OCI-M1 (cell line): ENCODE measurements at regions not wholly inside any gene's neighbourhood (a gene's known extent, or its start where the extent isn't known, plus 50 kb on each side); places are given as distances from the start of the nearest gene placed in this dataset.

Experiments used
- DNase-seq: peaks from one replicate; lab custom pipeline; 2025; lab: John Stamatoyannopoulos, UW

DNA sequence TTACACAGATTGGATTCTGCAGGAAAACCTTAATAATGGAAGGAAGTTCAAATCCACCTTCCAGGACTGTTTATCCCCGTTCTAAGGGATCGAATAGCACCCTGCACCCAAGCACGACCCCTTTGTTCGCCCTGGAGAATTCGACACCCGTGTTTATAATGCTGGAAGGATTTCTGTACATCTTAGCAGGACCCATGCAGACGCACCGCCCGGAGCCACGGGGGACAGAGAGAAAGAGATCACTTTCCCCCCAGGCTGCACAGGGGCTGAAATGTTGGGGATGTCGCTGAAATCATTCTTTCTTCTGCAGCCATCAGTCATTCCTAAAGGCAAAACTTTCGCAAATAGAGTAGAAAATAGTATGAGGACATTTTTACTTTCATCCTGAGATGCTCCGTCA, 238.7 kb upstream of the SALL3 start:
- DNase-seq, result no peak

GRCh38 chr18:78741381-78742217, 238.0 kb upstream of the SALL3 start:
- DNase-seq, result no peak

DNA sequence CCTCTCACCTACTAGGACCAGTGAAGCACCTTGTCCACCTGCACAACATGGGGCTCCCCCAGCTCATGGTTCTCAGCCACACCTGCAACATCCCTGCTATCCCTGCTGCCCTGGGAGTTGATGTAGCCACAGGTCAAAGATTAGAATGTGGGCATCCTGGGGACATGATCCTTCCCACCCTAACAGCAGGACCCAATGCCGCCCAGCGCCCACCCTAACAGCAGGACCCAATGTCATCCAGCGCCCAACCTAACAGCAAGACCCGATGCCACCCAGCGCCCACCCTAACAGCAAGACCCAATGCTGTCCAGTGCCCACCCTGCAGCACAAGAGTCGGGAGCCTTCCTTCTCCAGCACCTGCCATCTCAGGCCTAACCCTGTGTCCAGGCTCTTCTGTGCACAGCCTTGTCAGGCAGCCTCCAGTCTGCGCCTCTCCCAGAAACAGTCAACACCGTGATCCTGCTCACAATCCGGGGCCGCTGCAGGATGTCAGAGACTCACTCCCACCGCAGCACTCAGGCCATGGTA, 237.3 kb upstream of the SALL3 start:
- DNase-seq, result no peak

DNA sequence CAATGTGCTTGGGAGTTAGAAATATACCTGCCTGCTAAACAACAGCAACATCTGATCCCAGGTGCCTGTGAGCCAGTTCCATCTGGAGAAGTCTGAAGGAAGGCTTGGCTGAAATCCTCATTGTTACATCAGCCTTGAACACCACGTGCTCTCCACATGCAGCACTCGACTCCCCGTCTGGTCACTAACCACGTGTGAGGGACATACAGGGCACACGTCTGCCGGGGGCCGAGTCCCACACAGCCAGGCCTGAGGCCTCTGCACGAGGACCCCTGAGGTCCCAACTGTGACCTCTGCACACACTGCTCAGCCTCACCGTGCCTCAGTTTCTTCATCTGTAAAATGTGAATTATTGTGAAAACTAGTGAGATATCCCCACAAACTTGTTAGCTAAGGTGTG, 236.5 kb upstream of the SALL3 start:
- DNase-seq, result no peak

DNA sequence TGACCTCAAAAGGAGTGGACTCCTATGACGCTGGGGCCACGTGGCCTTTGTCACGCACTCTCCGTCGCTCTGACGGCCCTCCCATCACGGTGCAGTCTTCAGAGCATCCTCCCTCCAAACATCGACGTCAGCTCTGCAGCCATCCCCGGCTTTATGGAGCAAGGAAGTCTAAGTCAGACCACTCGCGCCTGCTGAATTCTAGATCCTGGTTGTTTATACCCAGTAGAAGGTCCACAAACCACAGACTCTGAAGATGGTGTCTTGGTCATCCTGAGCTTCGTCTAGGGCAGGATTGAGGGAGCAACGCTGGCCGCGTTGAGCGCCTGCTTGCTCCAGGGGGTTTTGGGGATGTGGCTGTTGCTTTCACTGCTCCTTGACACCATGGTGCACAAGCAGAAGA, 228.0 kb upstream of the SALL3 start:
- DNase-seq, result no peak

- no peak for DNase-seq
Observed at GRCh38 chr18:78753240-78753639, 226.4 kb upstream of the SALL3 start.

DNA sequence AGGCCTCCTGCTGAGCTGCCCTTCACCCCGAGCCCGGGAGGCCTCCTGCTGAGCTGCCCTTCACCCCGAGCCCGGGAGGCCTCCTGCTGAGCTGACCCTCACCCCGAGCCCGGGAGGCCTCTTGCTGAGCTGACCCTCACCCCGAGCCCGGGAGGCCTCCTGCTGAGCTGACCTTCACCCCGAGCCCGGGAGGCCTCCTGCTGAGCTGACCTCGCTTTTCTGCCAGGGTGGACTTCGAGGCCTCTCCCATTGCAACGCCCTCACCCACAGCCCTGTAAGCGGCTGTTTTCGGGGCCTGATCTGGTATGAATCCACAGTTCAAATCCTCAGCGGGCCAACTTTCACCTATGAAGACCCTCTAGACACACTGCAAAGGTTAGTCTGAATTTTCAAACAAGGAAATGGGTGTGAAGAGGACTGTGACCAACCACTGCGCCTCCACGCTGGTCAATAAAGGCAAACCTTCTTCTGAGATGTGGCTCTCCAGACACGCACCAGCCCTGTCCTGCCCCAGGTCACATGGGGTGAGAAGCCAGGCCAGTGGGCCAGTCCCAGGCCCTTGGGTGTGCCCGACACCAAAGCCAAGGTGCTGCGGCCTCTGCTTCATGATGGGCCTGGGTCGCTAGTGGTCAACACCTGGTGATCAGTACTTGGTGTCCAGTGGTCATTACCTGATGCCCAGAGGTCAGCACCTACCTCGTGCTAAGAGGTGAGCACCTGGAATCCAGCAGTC, 225.1 kb upstream of the SALL3 start:
- DNase-seq, result no peak

DNA sequence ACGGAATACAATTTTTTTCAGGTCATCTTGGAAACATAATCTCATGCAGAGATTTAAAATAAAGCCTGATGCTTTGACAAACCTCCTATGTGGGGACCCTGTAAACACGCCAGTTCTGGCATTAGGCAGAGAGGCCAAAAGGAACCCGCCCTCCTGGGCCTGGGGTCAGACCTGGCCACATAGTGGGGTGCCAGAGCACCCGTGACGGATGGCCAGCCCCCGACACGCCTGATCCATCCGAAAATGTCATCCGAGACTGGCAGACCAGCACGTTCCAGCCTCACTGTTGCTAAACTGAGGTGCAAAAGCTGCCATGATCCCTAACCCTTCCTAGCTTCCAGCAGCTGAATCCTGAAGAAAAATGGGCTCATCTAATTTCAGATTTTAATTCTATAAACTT, 222.6 kb upstream of the SALL3 start:
- DNase-seq, result no peak

DNA sequence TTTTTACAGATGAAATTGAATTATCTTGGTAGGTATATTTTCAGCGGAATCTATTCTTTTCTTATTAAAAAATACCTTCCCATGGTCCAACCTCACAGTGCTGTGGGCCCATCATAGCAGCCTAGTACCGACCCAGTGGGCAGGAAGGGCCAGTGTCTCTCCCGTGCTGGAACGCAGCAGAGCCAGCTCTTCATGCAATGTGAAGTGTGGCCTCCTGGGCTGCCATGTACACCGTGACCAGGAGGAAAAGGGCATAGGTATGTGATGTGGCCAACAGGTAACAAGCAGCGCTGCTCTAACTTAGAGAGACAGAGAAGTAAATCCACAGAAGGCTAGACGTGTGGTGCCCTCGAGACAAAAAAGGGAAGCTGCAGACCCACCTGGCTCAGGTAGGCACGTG, 221.1 kb upstream of the SALL3 start:
- DNase-seq, result no peak

GRCh38 chr18:78762753-78763152, 216.9 kb upstream of the SALL3 start:
- DNase-seq, result no peak

DNA sequence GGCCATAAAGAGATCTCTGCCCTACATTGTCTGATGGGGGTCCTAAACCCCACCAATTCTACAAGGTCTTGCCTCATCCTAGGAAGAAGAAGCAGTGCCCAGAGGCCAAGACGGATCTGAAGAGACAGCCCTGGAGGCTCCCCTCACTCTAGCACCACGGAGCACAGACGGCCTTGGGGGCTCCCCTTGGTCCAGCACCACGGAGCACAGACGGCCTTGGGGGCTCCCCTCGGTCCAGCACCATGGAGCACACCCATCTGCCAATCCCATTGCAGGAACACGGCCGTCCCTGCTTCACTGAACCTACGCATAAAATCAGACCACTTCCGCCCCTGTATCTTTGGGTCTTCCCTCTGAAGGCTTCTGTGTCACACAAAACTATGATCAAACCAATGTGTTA, 215.1 kb upstream of the SALL3 start:
- DNase-seq, result no peak

DNA sequence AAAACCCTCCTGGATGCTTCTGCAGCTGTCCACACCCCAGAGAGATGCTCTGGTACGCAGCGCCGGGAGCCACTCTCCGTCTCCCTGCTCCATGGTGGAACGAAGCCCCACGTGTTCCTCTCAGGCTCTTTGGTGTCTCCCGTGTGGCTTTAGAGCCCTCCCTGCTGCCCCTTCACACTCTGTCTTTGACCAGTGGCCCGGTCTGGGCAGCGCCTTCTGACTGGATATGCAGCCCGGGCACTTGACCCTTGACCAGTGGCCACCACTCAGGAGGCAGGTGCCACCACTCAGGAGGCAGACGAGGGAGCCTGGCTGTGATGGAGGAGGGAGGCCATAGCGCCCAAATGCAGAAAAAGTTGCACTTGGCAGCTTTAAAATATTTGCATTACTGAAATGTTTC, 214.5 kb upstream of the SALL3 start:
- no peak for DNase-seq

DNA sequence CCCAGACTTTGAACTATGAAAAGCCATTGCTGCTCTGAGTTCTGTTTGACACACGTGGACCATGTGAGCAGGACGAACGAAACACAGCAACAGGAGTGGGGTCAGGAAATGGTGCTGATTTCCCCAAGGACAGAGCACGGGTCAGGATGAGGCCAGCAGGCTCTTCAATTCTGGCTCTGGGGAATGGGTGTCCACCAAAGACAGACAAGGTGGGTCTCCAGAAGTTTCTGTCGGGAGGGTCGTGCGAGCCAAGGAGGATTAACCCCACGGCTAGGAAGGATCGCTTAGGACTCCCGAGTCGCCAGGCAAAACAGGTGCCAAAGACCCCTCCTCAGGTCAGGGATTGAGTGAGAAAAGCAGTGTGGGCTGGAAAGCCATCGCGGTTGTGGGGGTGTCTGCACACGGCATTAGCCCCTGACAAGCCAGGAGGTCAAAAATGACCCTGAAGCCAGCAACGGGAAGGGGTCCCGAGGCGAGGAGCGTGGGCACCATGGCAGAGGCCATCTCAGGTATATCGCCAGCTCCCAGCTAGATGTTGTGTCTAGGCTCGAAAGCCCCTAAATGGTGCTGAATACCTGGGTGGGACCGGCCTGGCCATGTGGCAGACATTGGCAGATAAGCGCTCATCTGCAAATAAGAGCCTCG, 213.9 kb upstream of the SALL3 start:
- DNase-seq, result no peak

GRCh38 chr18:78766651-78767533, 212.7 kb upstream of the SALL3 start:
- DNase-seq, result no peak

DNA sequence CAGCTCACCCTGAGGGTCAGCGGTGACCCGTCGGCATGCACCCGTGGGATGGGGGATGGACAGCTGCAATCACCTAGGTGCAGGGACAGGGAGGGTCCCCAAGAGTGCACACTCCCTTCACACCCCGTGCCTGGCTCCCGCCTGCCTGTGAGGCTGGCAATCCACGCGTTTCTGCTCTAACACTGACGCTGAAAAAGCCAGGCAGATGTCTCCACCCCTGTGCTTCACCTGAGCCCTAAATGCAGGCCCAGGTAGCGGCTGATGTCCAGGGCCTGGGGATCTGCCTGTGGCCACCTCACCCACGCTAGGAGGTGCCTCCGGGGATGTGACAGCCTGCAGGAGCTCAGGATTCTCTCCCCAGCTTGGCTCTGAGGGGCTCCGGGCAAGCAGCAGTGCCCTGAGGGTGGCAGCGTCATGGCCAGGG, 212.0 kb upstream of the SALL3 start:
- DNase-seq, result no peak

GRCh38 chr18:78768221-78768620, 211.4 kb upstream of the SALL3 start:
- DNase-seq, result no peak

DNA sequence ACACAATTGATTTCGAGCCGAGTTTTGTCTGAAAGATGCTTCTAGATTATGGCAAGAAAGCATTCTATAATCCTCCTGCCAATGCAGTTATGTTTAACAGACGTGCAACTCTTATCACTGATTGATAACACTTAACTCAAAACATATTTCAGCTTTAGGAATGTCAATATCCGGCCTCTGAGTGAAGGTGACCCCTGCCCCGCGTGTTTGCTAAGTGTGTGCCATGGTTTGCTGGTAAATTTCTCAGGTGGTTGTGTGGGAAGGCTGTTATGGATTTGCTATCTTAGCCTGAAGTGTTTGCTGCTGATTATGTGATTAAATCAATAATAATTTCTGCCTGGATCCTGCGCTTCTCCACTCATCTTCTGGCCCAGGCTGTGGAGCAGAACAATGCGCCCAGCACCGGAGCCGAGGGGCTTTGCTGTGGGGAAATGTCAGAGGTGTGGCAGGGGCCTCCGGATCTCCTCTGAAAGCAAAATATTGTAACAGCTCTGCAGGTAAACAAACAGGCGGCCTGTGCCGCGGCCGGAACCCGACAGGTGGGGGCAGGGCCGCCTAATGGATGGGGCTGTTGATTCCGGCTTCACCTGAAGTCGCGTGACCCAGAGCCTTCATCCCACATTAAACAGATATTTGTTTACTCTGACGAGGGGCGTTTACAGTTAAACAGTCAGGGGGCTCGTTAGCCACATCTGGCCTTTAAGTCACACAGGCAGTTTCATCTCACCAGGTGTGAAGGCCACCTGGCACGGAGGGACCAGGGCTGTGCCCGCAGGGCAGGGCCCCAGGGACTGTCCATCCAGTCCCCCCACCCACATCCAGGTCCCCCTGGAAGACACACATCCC, 210.7 kb upstream of the SALL3 start:
- DNase-seq, result no peak

DNA sequence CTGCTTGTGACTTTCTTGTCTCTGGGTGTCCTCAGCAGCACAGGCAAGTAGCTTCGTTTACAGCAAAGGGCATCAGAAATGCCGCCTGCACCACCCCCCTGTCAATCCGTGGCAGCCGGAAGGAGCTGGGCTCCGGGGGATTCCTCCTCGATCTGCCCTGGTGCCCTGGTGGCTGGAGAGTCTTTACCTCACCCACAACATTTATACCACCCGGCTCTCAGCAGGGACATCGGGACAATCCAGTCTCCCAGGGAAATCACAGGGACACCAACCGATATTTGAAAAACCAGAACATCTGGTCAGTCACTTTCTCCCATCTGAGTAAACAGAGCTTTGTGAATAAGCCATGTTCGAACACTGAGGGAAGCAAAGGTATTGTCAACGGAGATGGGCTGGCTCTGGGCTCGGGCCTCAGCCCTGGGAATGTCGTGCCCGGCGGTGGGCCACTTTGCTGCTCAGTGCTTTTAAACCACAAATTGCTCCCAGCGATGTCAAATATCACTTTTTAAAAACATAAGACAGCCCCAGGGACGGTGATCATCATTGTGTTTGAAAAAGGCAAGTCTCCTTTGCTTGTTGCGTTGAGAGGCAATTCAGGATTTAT, 210.0 kb upstream of the SALL3 start:
- no peak for DNase-seq

DNA sequence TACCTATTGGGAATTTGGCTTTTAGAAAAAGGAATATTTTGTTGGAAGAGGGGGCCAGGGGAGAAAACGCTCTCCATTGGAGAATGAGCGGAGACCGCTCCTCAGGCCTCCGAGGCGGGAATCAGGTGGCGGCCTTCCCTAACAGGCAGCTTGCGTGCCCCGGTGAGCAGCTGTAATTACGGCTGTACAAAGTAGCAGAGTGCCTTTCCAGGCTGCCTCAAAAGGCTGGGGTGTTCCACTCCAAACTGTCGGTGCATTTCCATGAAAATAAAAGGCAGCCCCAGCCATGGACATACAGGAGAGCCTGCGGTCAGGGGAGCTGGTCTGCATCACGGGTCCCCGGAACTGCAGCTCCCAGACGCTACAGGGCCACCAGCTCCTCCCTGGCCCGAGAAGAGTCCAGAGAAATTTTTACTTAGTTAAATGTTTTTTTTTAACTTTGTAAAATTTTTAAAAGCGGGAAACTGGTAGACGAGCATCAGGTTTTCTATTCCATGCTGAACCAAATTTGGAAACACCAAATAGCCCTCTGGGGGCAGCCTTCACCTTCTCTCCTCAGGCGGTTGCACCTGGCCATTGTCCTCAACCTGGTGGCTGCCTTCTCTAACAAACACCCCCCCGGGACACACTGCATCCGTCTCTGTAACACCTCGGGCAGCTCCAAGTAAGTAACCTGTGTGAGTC, 209.3 kb upstream of the SALL3 start:
- DNase-seq, result no peak

- no peak for DNase-seq
Observed at GRCh38 chr18:78770823-78771139, 208.8 kb upstream of the SALL3 start.
